GM21423 (cell line): ENCODE measurements at regions not wholly inside any gene's neighbourhood (a gene's known extent, or its start where the extent isn't known, plus 50 kb on each side); places are given as distances from the start of the nearest gene placed in this dataset.

Experiments used
- ATAC-seq: cut with Tn5 transposase; IDR thresholded peaks from one replicate; pipeline ENCODE4 v1.9.1; 2021; ENCODE audit warnings: mild to moderate bottlenecking, moderate library complexity; ENCODE audit not compliant: unreplicated experiment

DNA sequence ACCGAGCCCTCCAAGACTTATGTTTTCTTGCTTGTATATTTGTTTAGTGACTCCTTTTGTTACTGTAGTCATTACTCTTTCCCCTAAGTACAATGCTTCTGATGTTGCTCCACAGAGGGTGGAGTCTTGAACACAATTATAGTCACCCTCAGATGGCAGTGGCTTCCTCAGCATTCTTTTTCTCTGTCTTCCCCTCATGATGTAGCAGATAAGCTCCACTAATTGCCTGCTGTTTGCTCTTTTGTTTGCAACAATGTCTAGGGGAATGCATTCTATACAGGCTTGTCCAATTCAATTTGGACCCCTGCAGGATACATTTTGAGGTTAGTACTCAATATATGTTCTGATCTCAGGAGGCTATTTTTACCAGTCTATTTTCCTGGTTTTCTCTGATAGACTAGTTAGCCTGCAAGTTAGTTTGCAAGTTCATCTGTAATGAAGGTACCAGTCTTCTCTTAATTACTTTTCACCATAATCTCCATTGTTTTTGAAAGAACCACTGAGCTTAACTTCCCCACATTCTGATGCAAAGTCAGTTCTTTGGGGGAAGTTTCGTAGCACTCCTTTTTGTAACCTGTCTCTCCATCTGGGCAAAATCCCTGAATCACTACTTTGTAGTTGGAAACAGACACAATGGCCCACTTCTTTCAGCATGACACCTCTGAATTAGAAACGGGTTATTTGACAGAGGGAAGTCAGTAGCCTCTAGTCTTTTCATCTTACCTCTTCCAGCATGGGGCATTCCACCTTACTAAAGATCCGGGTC, 1509.2 kb downstream of the CDH11 start:
- no peak for ATAC-seq

- no peak for ATAC-seq
Measured at GRCh38 chr16:63606778-63607177, 1515.1 kb downstream of the CDH11 start.

DNA sequence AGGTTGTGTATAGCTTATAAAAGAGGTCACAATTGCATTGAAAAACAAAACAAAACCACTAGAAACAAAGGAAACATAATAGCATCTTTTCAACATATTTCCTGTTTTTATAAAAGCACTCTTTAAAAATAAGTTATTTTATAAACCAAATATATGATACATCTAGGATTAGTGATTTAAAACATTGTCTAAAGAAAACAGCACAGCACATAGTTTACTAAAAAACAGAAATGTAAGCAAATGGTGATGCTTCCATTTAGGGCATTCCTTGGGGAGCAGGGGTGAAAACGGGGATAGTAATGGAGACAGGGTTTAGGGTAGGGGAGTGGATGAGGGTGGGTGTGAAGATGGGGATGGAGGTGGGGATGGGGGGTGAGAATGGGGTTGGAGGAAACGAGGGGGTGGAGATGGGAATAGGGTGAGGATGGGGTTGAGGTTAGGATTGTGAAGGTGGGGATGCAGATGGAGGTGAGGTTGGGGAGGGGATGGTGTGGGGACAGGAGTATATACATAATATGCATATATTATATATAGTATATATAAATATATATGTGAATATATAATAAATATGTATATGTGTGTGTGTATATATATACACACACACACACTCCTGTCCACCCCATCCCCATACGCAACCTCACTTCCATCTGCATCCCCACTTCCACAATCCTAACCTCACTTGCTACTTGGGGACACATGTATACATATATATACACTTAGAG, 1519.5 kb downstream of the CDH11 start:
- no peak for ATAC-seq

DNA sequence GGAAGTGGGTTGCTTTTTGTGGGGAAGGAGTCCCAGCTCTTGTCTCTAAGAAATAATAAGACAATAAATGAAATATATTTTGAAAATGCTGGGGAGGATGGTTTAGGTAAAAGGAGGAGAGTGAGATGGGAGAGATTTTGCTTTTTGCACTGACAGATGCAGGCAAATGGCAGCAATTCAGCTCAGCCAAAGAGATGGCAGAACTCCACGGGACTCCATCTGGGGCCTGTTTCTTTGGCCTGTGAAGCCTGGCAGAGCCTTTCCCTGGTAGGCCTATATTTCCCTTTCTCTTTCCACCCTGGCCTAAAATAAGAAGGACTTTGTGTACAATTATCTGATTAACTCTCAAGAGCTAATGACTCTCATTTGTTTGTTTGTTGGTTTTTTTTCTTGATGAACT, 1525.1 kb downstream of the CDH11 start:
- ATAC-seq: no peak

DNA sequence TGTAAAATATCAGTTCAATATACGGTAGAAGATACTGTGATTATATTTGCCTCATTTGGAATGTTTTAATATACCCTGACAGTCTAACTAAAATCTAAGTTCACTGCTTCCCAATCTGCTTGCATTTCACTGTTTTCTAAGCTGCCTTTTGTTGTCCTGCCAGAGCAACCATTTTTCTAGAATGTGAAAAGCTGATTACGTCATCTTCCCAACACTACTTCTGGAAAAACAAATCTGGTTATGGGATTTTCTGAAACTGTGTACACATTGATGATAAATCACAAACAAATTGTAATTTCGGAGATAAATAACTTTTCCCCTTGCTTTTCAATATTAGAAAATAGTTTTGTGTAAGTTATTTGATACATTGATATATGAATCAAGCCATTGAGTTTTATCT, 1529.0 kb downstream of the CDH11 start:
- no peak for ATAC-seq

- ATAC-seq: no peak
Measured at GRCh38 chr16:63581570-63581969, 1540.3 kb downstream of the CDH11 start.

- no peak for ATAC-seq
Measured at GRCh38 chr16:63578791-63579190, 1542.6 kb upstream of the CDH8 start.

GRCh38 chr16:63577891-63578290, 1541.7 kb upstream of the CDH8 start:
- no peak for ATAC-seq

DNA sequence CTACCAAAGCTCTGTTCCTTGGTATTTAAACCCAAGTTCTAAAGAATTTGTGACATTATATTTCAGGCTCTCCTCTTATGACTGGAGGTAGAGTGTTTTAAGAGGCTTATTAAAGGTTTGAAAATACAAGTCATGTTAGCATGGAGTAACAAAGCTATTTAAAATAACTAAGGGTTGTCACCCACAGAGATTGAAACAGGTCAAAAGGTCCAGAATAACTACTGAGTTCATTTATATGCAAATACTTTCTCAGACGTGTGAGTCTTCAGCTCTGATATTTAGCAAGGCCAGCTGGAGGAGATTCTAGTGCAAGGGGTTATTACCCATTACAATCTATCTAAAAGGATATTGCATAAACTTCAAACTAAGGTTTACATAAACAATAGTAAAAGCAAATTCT, 1538.8 kb upstream of the CDH8 start:
- ATAC-seq: no peak

GRCh38 chr16:63568164-63568563, 1531.9 kb upstream of the CDH8 start:
- ATAC-seq: no peak

DNA sequence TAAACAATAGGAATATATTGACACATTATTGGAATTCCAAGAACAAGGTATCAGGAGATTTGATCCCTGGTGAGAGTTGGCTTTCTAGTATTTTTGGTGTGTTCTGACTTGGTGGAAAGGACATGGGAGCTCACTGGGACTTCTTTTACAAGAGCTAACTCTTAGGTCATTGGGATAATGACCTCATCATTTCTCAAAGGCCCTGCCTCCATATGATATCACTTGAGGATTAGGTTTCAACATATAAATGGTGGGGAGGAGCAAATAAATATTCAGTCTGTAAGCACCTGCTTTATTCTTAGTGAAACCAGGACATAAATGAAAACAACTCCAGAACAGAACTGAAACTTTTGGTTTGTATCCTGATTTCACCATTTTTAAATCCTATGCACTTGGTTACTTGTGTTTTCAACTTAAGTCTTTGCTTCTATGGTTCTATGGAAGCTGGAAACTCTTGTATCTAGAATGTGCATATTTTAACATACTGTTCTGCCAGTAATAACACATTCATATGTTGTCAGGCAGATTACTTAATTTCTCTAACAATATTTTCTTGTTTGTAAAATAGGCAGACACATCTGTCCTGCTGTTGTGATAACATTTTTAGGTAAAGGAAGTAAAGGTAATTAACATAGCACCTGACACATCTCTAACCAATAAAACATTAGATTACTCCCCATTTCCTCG, 1527.7 kb upstream of the CDH8 start:
- ATAC-seq: no peak

GRCh38 chr16:63553980-63554379, 1517.7 kb upstream of the CDH8 start:
- ATAC-seq: no peak

GRCh38 chr16:63539276-63539675, 1503.0 kb upstream of the CDH8 start:
- no peak for ATAC-seq

- no peak for ATAC-seq
Measured at GRCh38 chr16:63530974-63531373, 1494.7 kb upstream of the CDH8 start.

DNA sequence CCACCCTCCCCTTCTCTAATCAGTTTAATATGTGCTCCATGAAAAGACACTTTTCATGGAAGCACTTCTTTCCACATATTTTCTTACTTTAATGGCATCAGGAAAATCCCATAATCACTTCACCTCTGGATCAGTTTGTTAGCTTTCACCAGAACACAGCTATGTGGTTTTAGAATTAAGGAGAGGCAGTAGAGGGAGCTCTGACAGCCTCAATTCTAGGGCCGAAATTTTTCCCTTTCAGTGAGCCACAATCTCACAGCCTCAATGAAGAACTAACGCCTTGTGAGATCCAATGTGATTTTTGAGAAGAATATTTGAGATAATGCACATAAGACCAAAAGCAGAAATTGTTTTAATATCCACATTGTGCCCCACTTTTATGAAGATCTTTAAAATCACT, 1494.0 kb upstream of the CDH8 start:
- ATAC-seq: no peak

DNA sequence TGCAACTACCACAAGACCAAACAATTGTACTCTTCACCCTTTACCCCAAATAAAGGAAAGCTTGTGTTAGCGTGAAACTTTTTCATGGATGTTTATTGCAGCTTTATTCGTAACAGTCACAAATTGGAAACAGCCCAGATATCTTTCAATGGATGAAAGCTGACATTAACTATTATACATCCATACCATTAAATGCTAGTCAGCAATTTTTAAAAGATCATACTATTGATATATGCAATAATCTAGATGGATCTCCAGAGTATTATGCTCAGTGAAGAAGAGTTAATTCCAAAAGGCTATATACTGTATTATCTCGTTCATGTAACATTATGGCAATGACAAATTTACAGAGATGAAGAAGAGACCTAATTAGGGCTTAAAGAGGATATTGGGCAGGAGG, 1491.2 kb upstream of the CDH8 start:
- no peak for ATAC-seq

- ATAC-seq: no peak
Measured at GRCh38 chr16:63516394-63516793, 1480.2 kb upstream of the CDH8 start.

GRCh38 chr16:63512910-63513309, 1476.7 kb upstream of the CDH8 start:
- ATAC-seq: no peak

GRCh38 chr16:63497408-63497807, 1461.2 kb upstream of the CDH8 start:
- no peak for ATAC-seq

- ATAC-seq: no peak
Measured at GRCh38 chr16:63496282-63496681, 1460.0 kb upstream of the CDH8 start.

GRCh38 chr16:63488955-63489354, 1452.7 kb upstream of the CDH8 start:
- no peak for ATAC-seq

- ATAC-seq: no peak
Measured at GRCh38 chr16:63481060-63481459, 1444.8 kb upstream of the CDH8 start.
